K562 (cell line): ENCODE measurements at regions not wholly inside any gene's neighbourhood (a gene's known extent, or its start where the extent isn't known, plus 50 kb on each side); places are given as distances from the start of the nearest gene placed in this dataset.

Experiments used
- ATAC-seq: fragments of 200-7000 bp; cut with Tn5 transposase; 3 replicates; pipeline ENCODE4 v1.9.1; 2020; ENCODE audit warnings: moderate library complexity
- BruUV-seq: library from RNA; stranded (reverse); fragments of 400-500 nt; replicated peaks from 2 replicates; lab custom pipeline; 2021; lab: Mats Ljungman, UMichigan
- CTCF ChIA-PET: fragments of 300-600 bp; formaldehyde crosslinking; extraction: SDS; loops from one replicate; lab custom pipeline; 2021; ENCODE audit warnings: low intra/inter-chr PET ratio; lab: Yijun Ruan, JAX
- POLR2A ChIA-PET: fragments of 300-600, 350-650 bp; sonication (Branson Sonifier 250); formaldehyde crosslinking; extraction: SDS; loops from one replicate; lab custom pipeline; 2021; ENCODE audit warnings: antibody characterized with exemption, inconsistent platforms; lab: Yijun Ruan, JAX
- DNase-seq, 4 experiments: peaks; one replicate each; pipeline versions ENCODE4 v3.0.0 to v3.0.0-alpha.2; 2011 to 2018; ENCODE audit warnings: low spot score in 3 of 4, mixed read lengths in 3 of 4; ENCODE audit errors: extremely low read depth in 1 of 4
- FAIRE-seq: peaks from 2 replicates; lab custom pipeline; 2011; peaks lifted over from hg19 to GRCh38; lab: Jason Lieb, UNC
- H2AFZ ChIP-seq: 2 replicates; pipeline ENCODE4 v1.6.0; 2011; ENCODE audit warnings: low read depth, low read length, control low read depth, inconsistent platforms
- H3K27ac ChIP-seq: fragments of 200-600 bp; 3 replicates; pipeline ENCODE4 v1.8.0; 2011; ENCODE audit warnings: low read depth, mild to moderate bottlenecking, control low read depth, inconsistent platforms, low read length, moderate library complexity, mixed read lengths; ENCODE audit errors: extremely low read depth
- H3K27me3 ChIP-seq, 2 experiments: fragments of 300-600 bp in 1 of 2; 2 replicates in 1 of 2; 3 replicates in 1 of 2; pipeline versions ENCODE4 v1.6.0 to v1.8.0; 2011; ENCODE audit warnings: inconsistent platforms in 2 of 2, low read length in 2 of 2, mild to moderate bottlenecking in 1 of 2, mixed read lengths in 1 of 2, moderate library complexity in 1 of 2; ENCODE audit not compliant: control insufficient read depth in 2 of 2, insufficient read depth in 2 of 2
- H3K36me3 ChIP-seq: fragments of 300-600 bp; 3 replicates; pipeline ENCODE4 v1.8.0; 2011; ENCODE audit warnings: mild to moderate bottlenecking, low read length, inconsistent platforms; ENCODE audit not compliant: control insufficient read depth, insufficient read depth
- H3K4me1 ChIP-seq, 2 experiments: fragments of 200-600 bp in 1 of 2; replicated peaks in 1 of 2; 2 replicates in 1 of 2; 3 replicates in 1 of 2; pipeline versions ENCODE4 v1.5.1 to v1.8.0; 2011; ENCODE audit warnings: inconsistent platforms in 2 of 2, low read length in 2 of 2, mild to moderate bottlenecking in 1 of 2, mixed read lengths in 1 of 2, moderate library complexity in 1 of 2; ENCODE audit not compliant: control insufficient read depth in 2 of 2, insufficient read depth in 2 of 2
- H3K4me2 ChIP-seq: 2 replicates; pipeline ENCODE4 v1.6.1; 2011; ENCODE audit warnings: low read length, control low read depth, inconsistent platforms, mixed read lengths; ENCODE audit not compliant: insufficient read depth
- H3K4me3 ChIP-seq: fragments of 200-600 bp; sonication (generic), shearing (Covaris generic); 2 replicates; pipeline ENCODE4 v1.5.1; 2016; ENCODE audit warnings: control low read depth, inconsistent platforms
- H3K79me2 ChIP-seq: fragments of 200-600 bp; 3 replicates; pipeline ENCODE4 v1.8.0; 2011; ENCODE audit warnings: low read length, inconsistent platforms; ENCODE audit not compliant: control insufficient read depth, insufficient read depth
- H3K9ac ChIP-seq, 2 experiments: 2 replicates each; pipeline versions ENCODE4 v1.6.0 to v1.6.1; 2011; ENCODE audit warnings: low read depth in 2 of 2, low read length in 2 of 2, control low read depth in 1 of 2, inconsistent platforms in 1 of 2, mild to moderate bottlenecking in 1 of 2, mixed read lengths in 1 of 2; ENCODE audit not compliant: insufficient read depth in 1 of 2
- H3K9me1 ChIP-seq: one replicate; pipeline ENCODE4 v1.6.0; 2011; ENCODE audit warnings: inconsistent platforms, mild to moderate bottlenecking, low read length, moderate library complexity; ENCODE audit not compliant: control insufficient read depth, insufficient read depth
- H3K9me3 ChIP-seq: replicated peaks from 2 replicates; pipeline ENCODE4 v1.5.1; 2011; ENCODE audit warnings: low read depth, low read length, inconsistent platforms; ENCODE audit not compliant: control insufficient read depth, insufficient read depth
- H4K20me1 ChIP-seq: replicated peaks from 2 replicates; pipeline ENCODE4 v1.6.1; 2011; ENCODE audit warnings: low read length, inconsistent platforms, mixed read lengths; ENCODE audit not compliant: control insufficient read depth, insufficient read depth
- ARHGAP35 ChIP-seq: fragments of 450-650 bp; IDR thresholded peaks from 2 replicates; pipeline ENCODE4 v1.6.1; 2018; ENCODE audit not compliant: partially characterized antibody
- C11orf30 ChIP-seq: fragments of 450-650 bp; IDR thresholded peaks from 2 replicates; pipeline ENCODE4 v1.6.1; 2016; ENCODE audit warnings: low read depth, mild to moderate bottlenecking
- FOS ChIP-seq: IDR thresholded peaks from 3 replicates; pipeline ENCODE4 v1.6.1; 2011; ENCODE audit not compliant: insufficient read length; ENCODE audit errors: extremely low read depth
- JUNB ChIP-seq: fragments of 450-650 bp; formaldehyde crosslinking; conservative IDR thresholded peaks from 2 replicates; pipeline ENCODE4 v1.4.0; 2020; ENCODE audit warnings: mild to moderate bottlenecking
- MCM2 ChIP-seq: fragments of 450-650 bp; IDR thresholded peaks from 2 replicates; pipeline ENCODE4 v1.6.1; 2017; ENCODE audit warnings: low read depth, mild to moderate bottlenecking
- MCM7 ChIP-seq, 2 experiments: fragments of 450-650 bp; IDR thresholded peaks; 2 replicates each; pipeline ENCODE4 v1.6.1; 2016 to 2018
- MYBL2 ChIP-seq, 2 experiments: fragments of 450-650 bp in 1 of 2; sonication (generic) in 1 of 2; formaldehyde crosslinking in 1 of 2; IDR thresholded peaks; 2 replicates each; pipeline versions ENCODE4 v1.6.1 to v1.8.1; 2017 to 2022; ENCODE audit warnings: borderline replicate concordance in 1 of 2, inconsistent platforms in 1 of 2, low read depth in 1 of 2, mild to moderate bottlenecking in 1 of 2, missing genetic modification reagents in 1 of 2, moderate library complexity in 1 of 2
- ZNF316 ChIP-seq: fragments of 450-650 bp; IDR thresholded peaks from 2 replicates; pipeline ENCODE4 v1.6.1; 2016
- WGBS: fragments of 100-300 bp; shearing (Covaris generic); methylation state at CpG from one replicate; pipeline ENCODE4 v1.1.6; 2016; ENCODE audit warnings: low coverage, mixed read lengths; ENCODE audit not compliant: insufficient coverage; ENCODE audit errors: missing lambda C conversion rate; 5-methylcytosine and 5-hydroxymethylcytosine counted together
- in situ Hi-C: fragments of 300-500 bp; cut with MboI; formaldehyde crosslinking; loops from 4 replicates; pipeline ENCODE4 v1.15.0; 2018; ENCODE audit warnings: inconsistent platforms, mixed read lengths
- intact Hi-C: fragments of 100-400 bp; cut with micrococcal nuclease; formaldehyde crosslinking; loops from 2 replicates; pipeline ENCODE4 v1.14.2; 2022
- TF ChIP-seq, protein P1 (sequence below), 2 experiments: fragments of 250-450 bp in 1 of 2; fragments of 450-650 bp in 1 of 2; sonication (Bioruptor Pico) in 1 of 2; IDR thresholded peaks; 2 replicates each; pipeline versions ENCODE4 v1.6.1 to v1.8.0; 2016 to 2021; ENCODE audit warnings: mild to moderate bottlenecking in 2 of 2, moderate library complexity in 2 of 2, missing compliant biosample characterization in 1 of 2, missing genetic modification characterization in 1 of 2

DNA sequence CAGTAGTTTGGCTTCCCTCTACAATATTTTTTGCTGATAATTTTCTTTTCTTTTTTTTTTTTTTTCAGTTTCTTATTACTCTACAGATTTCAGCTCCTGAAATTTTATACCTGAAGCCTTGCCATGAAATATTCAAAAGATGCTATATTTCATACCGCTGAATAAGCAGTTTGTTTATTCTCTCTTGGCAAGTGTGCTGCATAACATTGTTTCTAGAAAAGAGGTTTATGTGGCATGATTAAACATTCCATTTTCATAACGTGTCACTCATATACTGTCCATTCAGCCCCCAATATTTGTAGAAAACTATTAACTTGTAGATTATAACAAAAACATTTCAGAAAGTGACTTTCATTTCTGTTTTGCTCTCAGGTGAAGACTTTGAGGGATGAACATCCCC, 174.4 kb upstream of the NOX3 start:
- no peaks in the 10 kb centered on the region for H3K4me1 ChIP-seq
- intact Hi-C loops: no loop called here
- no peak for FAIRE-seq
- in situ Hi-C loops: no loop called here
- H3K27ac ChIP-seq: no peak overlapping the region
- no peak for ATAC-seq
- H2AFZ ChIP-seq: no peak overlapping the region
- no peak overlapping the region for H3K4me3 ChIP-seq
- no peak overlapping the region for H3K9ac ChIP-seq
- no peak overlapping the region for H3K4me2 ChIP-seq
- DNase-seq: no peak
- H3K79me2 ChIP-seq: no peaks in the 10 kb centered on the region
- no peaks in the 10 kb centered on the region for H4K20me1 ChIP-seq
- H3K36me3 ChIP-seq: no peaks in the 10 kb centered on the region
- no peaks in the 10 kb centered on the region for H3K27me3 ChIP-seq
- H3K9me3 ChIP-seq: no peaks in the 10 kb centered on the region; the same call in 1 of the 2 replicates
- no peaks in the 10 kb centered on the region for H3K9me1 ChIP-seq
- TF ChIP-seq MYBL2 (IDR thresholded peaks at IDR 0.05; ENCODE audit: low read depth) (no peak), MYBL2 (CRISPR knock-in tag; IDR thresholded peaks at IDR 0.05; ENCODE audit: borderline replicate concordance) (no peak), ZNF316 (peak; percentile 69), MCM2 (no peak), C11orf30 (0 out of 2 replicates have a peak, but pooled peaks have one; percentile 18), FOS (no peak), JUNB (no peak)
- TF ChIP-seq, all 486 proteins: peak for 2
- POLR2A ChIA-PET: no interaction called here
- 17% methylated on average over 2 of the region's 2 CpGs for WGBS
- CTCF ChIA-PET: no interaction called here
- no TSS peak for BruUV-seq

DNA sequence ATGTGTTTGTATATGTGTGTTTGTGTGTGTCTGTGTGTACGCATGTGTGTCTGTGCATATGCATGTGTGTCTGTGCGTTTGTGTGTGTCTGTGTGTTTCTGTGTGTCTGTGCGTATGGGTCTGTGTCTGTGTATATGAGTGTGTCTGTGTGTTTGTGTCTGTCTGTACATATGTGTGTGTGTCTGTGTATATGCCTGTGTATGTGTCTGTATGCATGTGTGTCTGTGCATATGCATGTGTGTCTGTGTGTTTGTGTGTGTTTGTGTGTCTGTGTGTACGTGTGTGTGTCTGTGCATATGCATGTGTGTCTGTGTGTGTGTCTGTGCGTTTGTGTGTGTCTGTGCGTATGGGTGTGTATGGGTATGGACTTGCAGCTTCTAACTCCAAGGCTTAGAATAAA, 174.0 kb upstream of the NOX3 start:
- in situ Hi-C loops: no loop called here
- Histone ChIP-seq H3K79me2 (no peaks in the 10 kb centered on the region), H3K9ac (no peak overlapping the region), H3K27ac (no peak overlapping the region), H4K20me1 (no peaks in the 10 kb centered on the region), H3K9me3 (no peaks in the 10 kb centered on the region; the same call in 1 of the 2 replicates), H2AFZ (no peak overlapping the region), H3K4me1 (no peaks in the 10 kb centered on the region), H3K36me3 (no peaks in the 10 kb centered on the region), H3K9me1 (no peaks in the 10 kb centered on the region), H3K4me3 (no peak overlapping the region), H3K4me2 (no peak overlapping the region), H3K27me3 (no peaks in the 10 kb centered on the region)
- peak; percentile 59 for TF ChIP-seq ARHGAP35
- 0 out of 4 replicates have a peak, but pooled peaks of 1 of the 2 experiments have one; percentile 31 for TF ChIP-seq MCM7 (IDR thresholded peaks at IDR 0.05)
- TF ChIP-seq, protein P1, sequence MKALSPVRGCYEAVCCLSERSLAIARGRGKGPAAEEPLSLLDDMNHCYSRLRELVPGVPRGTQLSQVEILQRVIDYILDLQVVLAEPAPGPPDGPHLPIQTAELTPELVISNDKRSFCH (CRISPR knock-in tag; IDR thresholded peaks at IDR 0.05): no peak
- TF ChIP-seq, protein P1 (tag; IDR thresholded peaks at IDR 0.05): no peak
- FAIRE-seq (peak; percentile 66), ATAC-seq (no peak), DNase-seq (no peak)
- ChIA-PET CTCF (no interaction called here), POLR2A (no interaction called here)
- intact Hi-C loops: no loop called here
- WGBS: 21% methylated on average over 6 of the region's 6 CpGs
- BruUV-seq: no TSS peak
